GM23338 (cell line): ENCODE measurements at regions not wholly inside any gene's neighbourhood (a gene's known extent, or its start where the extent isn't known, plus 50 kb on each side); places are given as distances from the start of the nearest gene placed in this dataset.

Source experiments
- ATAC-seq: fragments of 200-7000 bp; cut with Tn5 transposase; 3 replicates; pipeline ENCODE4 v1.9.1; 2020
- DNase-seq: peaks from one replicate; pipeline ENCODE4 v3.0.0-alpha.2; 2015; ENCODE audit warnings: low spot score
- H2AFZ ChIP-seq: fragments of 200-600 bp; sonication (generic); 2 replicates; pipeline ENCODE4 v1.8.0; 2016; ENCODE audit warnings: antibody characterized with exemption, mild to moderate bottlenecking, moderate library complexity
- H3F3A ChIP-seq: fragments of 200-600 bp; sonication (generic); replicated peaks from 2 replicates; pipeline ENCODE4 v1.8.0; 2017; ENCODE audit warnings: antibody characterized with exemption, mixed run types, low read depth
- H3K27ac ChIP-seq: fragments of 200-600 bp; sonication (generic); 2 replicates; pipeline ENCODE4 v1.6.1; 2016; ENCODE audit warnings: low read depth
- H3K27me3 ChIP-seq: fragments of 200-600 bp; sonication (generic); 2 replicates; pipeline ENCODE4 v1.8.0; 2016; ENCODE audit warnings: mild to moderate bottlenecking, mixed run types, moderate library complexity; ENCODE audit not compliant: insufficient read depth
- H3K36me3 ChIP-seq: fragments of 200-600 bp; sonication (generic); 2 replicates; pipeline ENCODE4 v1.8.0; 2016; ENCODE audit warnings: mild to moderate bottlenecking; ENCODE audit not compliant: insufficient read depth
- H3K4me1 ChIP-seq: fragments of 200-600 bp; sonication (generic); 2 replicates; pipeline ENCODE4 v1.8.0; 2016; ENCODE audit warnings: mild to moderate bottlenecking, moderate library complexity; ENCODE audit not compliant: insufficient read depth
- H3K4me2 ChIP-seq: fragments of 200-600 bp; sonication (generic); 2 replicates; pipeline ENCODE4 v1.7.1; 2017; ENCODE audit warnings: mixed run types
- H3K4me3 ChIP-seq: fragments of 200-600 bp; sonication (generic); 2 replicates; pipeline ENCODE4 v1.6.1; 2016; ENCODE audit warnings: mixed run types
- H3K79me2 ChIP-seq: fragments of 200-600 bp; sonication (generic); replicated peaks from 2 replicates; pipeline ENCODE4 v1.8.0; 2017; ENCODE audit warnings: mild to moderate bottlenecking; ENCODE audit not compliant: insufficient read depth
- H3K9me2 ChIP-seq: fragments of 200-600 bp; sonication (generic); 2 replicates; pipeline ENCODE4 v1.8.0; 2017; ENCODE audit not compliant: insufficient read depth
- H4K20me1 ChIP-seq: fragments of 200-600 bp; sonication (generic); replicated peaks from 2 replicates; pipeline ENCODE4 v1.8.0; 2017; ENCODE audit warnings: mild to moderate bottlenecking; ENCODE audit not compliant: insufficient read depth
- H3K27ac Mint-ChIP-seq: 2 replicates; pipeline ENCODE4 v1.8.0; 2020; ENCODE audit warnings: inconsistent platforms, mild to moderate bottlenecking, moderate library complexity, mixed read lengths
- H3K27me3 Mint-ChIP-seq: 3 replicates; pipeline ENCODE4 v1.8.0; 2022; ENCODE audit warnings: low read depth, mild to moderate bottlenecking, moderate library complexity, mixed read lengths, inconsistent platforms; ENCODE audit not compliant: insufficient read depth, poor library complexity
- H3K36me3 Mint-ChIP-seq: 3 replicates; pipeline ENCODE4 v1.8.0; 2021; ENCODE audit warnings: low read depth, mild to moderate bottlenecking, inconsistent platforms, moderate library complexity, mixed read lengths
- H3K4me1 Mint-ChIP-seq: 3 replicates; pipeline ENCODE4 v1.8.0; 2020; ENCODE audit warnings: mild to moderate bottlenecking, inconsistent platforms, mixed read lengths
- H3K4me3 Mint-ChIP-seq: 3 replicates; pipeline ENCODE4 v1.8.0; 2021; ENCODE audit warnings: moderate library complexity, mild to moderate bottlenecking, inconsistent platforms, mixed read lengths
- H3K9me3 Mint-ChIP-seq: 3 replicates; pipeline ENCODE4 v1.8.0; 2020; ENCODE audit warnings: moderate library complexity, mild to moderate bottlenecking, inconsistent platforms, mixed read lengths
- CREB1 ChIP-seq: fragments of 250-450 bp; sonication (Bioruptor Pico); IDR thresholded peaks from 2 replicates; pipeline ENCODE4 v1.5.0; 2020; ENCODE audit warnings: low read depth, mild to moderate bottlenecking, moderate library complexity
- CTCF ChIP-seq, 2 experiments: fragments of 200-600 bp in 1 of 2; sonication (generic) in 1 of 2; conservative IDR thresholded peaks; 2 replicates each; pipeline versions ENCODE4 v1.5.1 to v1.6.1; 2016 to 2017; ENCODE audit warnings: antibody characterized with exemption in 2 of 2, low read depth in 2 of 2, mild to moderate bottlenecking in 2 of 2, moderate library complexity in 1 of 2
- ETS1 ChIP-seq: IDR thresholded peaks from 2 replicates; pipeline ENCODE4 v1.6.1; 2016; ENCODE audit warnings: antibody characterized with exemption
- EZH2 ChIP-seq: fragments of 200-600 bp; sonication (generic); IDR thresholded peaks from one replicate; pipeline ENCODE4 v1.8.0; 2017; ENCODE audit warnings: antibody characterized with exemption, mild to moderate bottlenecking, low read depth; ENCODE audit not compliant: unreplicated experiment
- EZH2phosphoT487 ChIP-seq: fragments of 200-600 bp; sonication (generic); IDR thresholded peaks from one replicate; pipeline ENCODE4 v1.8.1; 2018; ENCODE audit warnings: antibody characterized with exemption; ENCODE audit not compliant: unreplicated experiment
- JUNB ChIP-seq: IDR thresholded peaks from one replicate; pipeline ENCODE4 v1.6.1; 2016; ENCODE audit warnings: antibody characterized with exemption; ENCODE audit not compliant: unreplicated experiment
- NANOG ChIP-seq: IDR thresholded peaks from 2 replicates; pipeline ENCODE4 v1.6.1; 2016; ENCODE audit warnings: antibody characterized with exemption, borderline replicate concordance
- POLR2AphosphoS5 ChIP-seq: IDR thresholded peaks from 2 replicates; pipeline ENCODE4 v1.6.1; 2016; ENCODE audit warnings: antibody characterized with exemption, low read depth
- REST ChIP-seq: IDR thresholded peaks from one replicate; pipeline ENCODE4 v1.6.1; 2018; ENCODE audit warnings: antibody characterized with exemption; ENCODE audit not compliant: unreplicated experiment
- STAT1 ChIP-seq: IDR thresholded peaks from one replicate; pipeline ENCODE4 v1.6.1; 2016; ENCODE audit warnings: antibody characterized with exemption; ENCODE audit not compliant: unreplicated experiment
- ZNF114 ChIP-seq: fragments of 250-450 bp; sonication (Bioruptor Pico); IDR thresholded peaks from 2 replicates; pipeline ENCODE4 v1.5.0; 2020; ENCODE audit warnings: mild to moderate bottlenecking, moderate library complexity
- ZNF331 ChIP-seq: fragments of 250-450 bp; sonication (Bioruptor Pico); IDR thresholded peaks from 2 replicates; pipeline ENCODE4 v1.5.0; 2020; ENCODE audit warnings: low read depth, mild to moderate bottlenecking, moderate library complexity
- ZNF462 ChIP-seq: fragments of 250-450 bp; sonication (Bioruptor Pico); IDR thresholded peaks from 2 replicates; pipeline ENCODE4 v1.5.0; 2020; ENCODE audit warnings: mild to moderate bottlenecking, moderate library complexity

GRCh38 chr19:29268103-29268502 is 55.2 kb upstream of the UQCRFS1 start:
- H3K27me3 ChIP-seq = no peaks in the 10 kb centered on the region
- Mint-ChIP-seq H3K27ac (no peak overlapping the region), H3K4me3 (no peak overlapping the region), H3K36me3 (no peaks in the 10 kb centered on the region), H3K4me1 (peaks cover 26% of the 10 kb centered on the region), H3K9me3 (0 out of 3 replicates have a peak, but pooled peaks cover 5% of the 10 kb centered on the region), H3K27me3 (peaks cover 12% of the 10 kb centered on the region)
- no peak for TF ChIP-seq ZNF462 (CRISPR knock-in tag)
- TF ChIP-seq JUNB = no peak
- no peak for TF ChIP-seq POLR2AphosphoS5
- TF ChIP-seq EZH2phosphoT487 = no peak
- TF ChIP-seq STAT1 = no peak
- TF ChIP-seq REST = no peak
- no peak for TF ChIP-seq EZH2
- no peak for TF ChIP-seq NANOG
- no peak for TF ChIP-seq ZNF114 (CRISPR knock-in tag)
- TF ChIP-seq ZNF331 (CRISPR knock-in tag) = no peak
- TF ChIP-seq ETS1 = no peak
- TF ChIP-seq CTCF (conservative IDR thresholded peaks at IDR 0.05; ENCODE audit: low read depth in 2 of 2) = no peak
- TF ChIP-seq CREB1 (CRISPR knock-in tag) = no peak
- no peaks in the 10 kb centered on the region for H4K20me1 ChIP-seq
- no peaks in the 10 kb centered on the region for H3K79me2 ChIP-seq
- no peak overlapping the region for H3K4me2 ChIP-seq
- no peaks in the 10 kb centered on the region for H3K36me3 ChIP-seq
- H3K4me1 ChIP-seq = peaks cover 6% of the 10 kb centered on the region; the same call in 1 of the 2 replicates
- DNase-seq (no peak), ATAC-seq (peak; percentile 25)
- H3K27ac ChIP-seq = no peak overlapping the region
- no peak overlapping the region for H3K4me3 ChIP-seq
- H2AFZ ChIP-seq = peak overlapping the region; percentile 69; the same call in 1 of the 2 replicates
- H3F3A ChIP-seq = no peaks in the 10 kb centered on the region
- H3K9me2 ChIP-seq = no peaks in the 10 kb centered on the region
